Colonic mucosa (tissue), 4 donors: ENCODE measurements at regions not wholly inside any gene's neighbourhood (a gene's known extent, or its start where the extent isn't known, plus 50 kb on each side); places are given as distances from the start of the nearest gene placed in this dataset.

Source experiments
- DNase-seq: peaks from one replicate; pipeline ENCODE4 v3.0.0-alpha.2; 2020
- H3K27ac ChIP-seq: fragments of 200-600 bp; one replicate; pipeline ENCODE4 v1.8.0; 2021
- H3K27me3 ChIP-seq: fragments of 200-600 bp; one replicate; pipeline ENCODE4 v1.8.0; 2021
- H3K36me3 ChIP-seq: fragments of 200-600 bp; one replicate; pipeline ENCODE4 v1.8.0; 2021
- H3K4me1 ChIP-seq: fragments of 200-600 bp; one replicate; pipeline ENCODE4 v1.8.0; 2021; ENCODE audit warnings: mild to moderate bottlenecking
- H3K4me3 ChIP-seq: fragments of 200-600 bp; one replicate; pipeline ENCODE4 v1.8.0; 2021
- H3K9ac ChIP-seq, 2 donors: one replicate each; pipeline ENCODE4 v1.7.0; 2013; ENCODE audit warnings: control low read depth in 2 of 2, low read depth in 2 of 2, low read length in 2 of 2
- H3K9me3 ChIP-seq: fragments of 200-600 bp; one replicate; pipeline ENCODE4 v1.8.0; 2021
- CTCF ChIP-seq: fragments of 200-600 bp; IDR thresholded peaks from one replicate; pipeline ENCODE4 v1.8.0; 2022; ENCODE audit warnings: antibody characterized with exemption, mild to moderate bottlenecking
- intact Hi-C: fragments of 100-400 bp; cut with DNase I; formaldehyde crosslinking; loops from one replicate; pipeline ENCODE4 v1.14.1; 2022
- donor health status: healthy.
- donor health status: DM: no; HTN: no; CAD: no.
- donor health status: DM: no; HTN: no; CAD: no.

GRCh38 chr22:49435596-49435995 is 392.1 kb downstream of the BRD1 start:
- H3K4me3 ChIP-seq, result no peak overlapping the region
- DNase-seq, result no peak
- intact Hi-C loops, result no loop called here
- no peak overlapping the region for H3K9ac ChIP-seq
- TF ChIP-seq CTCF, result no peak
- no peak overlapping the region for H3K27ac ChIP-seq
- H3K4me1 ChIP-seq, result no peaks in the 10 kb centered on the region
- H3K27me3 ChIP-seq, result no peaks in the 10 kb centered on the region
- no peaks in the 10 kb centered on the region for H3K36me3 ChIP-seq
- no peaks in the 10 kb centered on the region for H3K9me3 ChIP-seq

GRCh38 chr22:49433717-49434611 is 393.7 kb downstream of the BRD1 start:
- DNase-seq, result no peak
- intact Hi-C loops, result no loop called here
- no peak for TF ChIP-seq CTCF

GRCh38 chr22:49432897-49433443 is 394.7 kb downstream of the BRD1 start:
- Histone ChIP-seq H3K9me3 (no peaks in the 10 kb centered on the region), H3K27me3 (no peaks in the 10 kb centered on the region), H3K4me1 (no peaks in the 10 kb centered on the region), H3K9ac (no peak overlapping the region), H3K27ac (no peak overlapping the region), H3K4me3 (no peak overlapping the region), H3K36me3 (no peaks in the 10 kb centered on the region)
- no peak for DNase-seq
- intact Hi-C loops, result no loop called here
- no peak for TF ChIP-seq CTCF

More at GRCh38 chr22:49433717-49434611, 393.7 kb downstream of the BRD1 start:
- Histone ChIP-seq H3K27ac (no peak overlapping the region), H3K9me3 (no peaks in the 10 kb centered on the region), H3K9ac (no peak overlapping the region), H3K4me1 (no peaks in the 10 kb centered on the region), H3K4me3 (no peak overlapping the region), H3K36me3 (no peaks in the 10 kb centered on the region), H3K27me3 (no peaks in the 10 kb centered on the region)

GRCh38 chr22:49432211-49432896 is 395.3 kb downstream of the BRD1 start:
- H3K4me1 ChIP-seq, result no peaks in the 10 kb centered on the region
- no peaks in the 10 kb centered on the region for H3K9me3 ChIP-seq
- no peak overlapping the region for H3K4me3 ChIP-seq
- no peak for DNase-seq
- H3K36me3 ChIP-seq, result no peaks in the 10 kb centered on the region
- H3K27ac ChIP-seq, result no peak overlapping the region
- H3K9ac ChIP-seq, result no peak overlapping the region
- no peaks in the 10 kb centered on the region for H3K27me3 ChIP-seq
- no peak for TF ChIP-seq CTCF
- intact Hi-C loops, result no loop called here

- no peak overlapping the region for H3K4me3 ChIP-seq
- intact Hi-C loops, result no loop called here
- TF ChIP-seq CTCF, result no peak
- no peak for DNase-seq
- no peaks in the 10 kb centered on the region for H3K36me3 ChIP-seq
- H3K4me1 ChIP-seq, result no peaks in the 10 kb centered on the region
- no peaks in the 10 kb centered on the region for H3K27me3 ChIP-seq
- H3K9ac ChIP-seq, result no peak overlapping the region
- no peak overlapping the region for H3K27ac ChIP-seq
- H3K9me3 ChIP-seq, result no peaks in the 10 kb centered on the region
Observed at GRCh38 chr22:49431551-49431950, 396.1 kb downstream of the BRD1 start.
